ENCODE measurements at regions not wholly inside any gene's neighbourhood (a gene's known extent, or its start where the extent isn't known, plus 50 kb on each side); places are given as distances from the start of the nearest gene placed in this dataset.
"Not testable (repeated sequence)": the region's sequence is repeated elsewhere in the genome, so short reads cannot be mapped to it uniquely, and the experiment has no call there.

DNA sequence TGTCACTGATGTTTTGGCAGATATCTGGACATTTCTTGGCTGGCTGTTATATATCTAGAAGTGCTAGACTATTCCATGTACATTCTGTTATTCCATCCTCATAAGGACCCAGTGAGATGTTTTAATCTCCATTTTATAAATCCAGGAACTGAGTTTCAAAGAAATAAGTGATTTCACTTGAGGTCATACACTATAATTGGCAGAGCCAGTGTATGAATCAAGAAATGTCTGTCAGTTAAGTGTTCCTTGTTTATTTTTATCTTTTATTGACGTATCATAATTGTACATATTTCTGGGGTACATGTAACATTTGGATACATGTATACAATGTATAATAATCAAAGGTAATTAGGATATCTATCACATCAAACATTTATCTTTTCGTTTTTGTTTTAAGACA is 338.3 kb upstream of the KLF4 start:
- CTCF ChIA-PET, result no interaction called here
- Mint-ChIP-seq H3K36me3 (ENCODE audit: insufficient read depth, unreplicated experiment) (no peaks in the 10 kb centered on the region), H3K4me3 (ENCODE audit: low read depth, unreplicated experiment) (no peak overlapping the region), H3K27ac (ENCODE audit: unreplicated experiment) (no peak overlapping the region), H3K27me3 (ENCODE audit: unreplicated experiment) (no peaks in the 10 kb centered on the region), H3K9me3 (ENCODE audit: low read depth, unreplicated experiment) (no peaks in the 10 kb centered on the region), H3K4me1 (ENCODE audit: low read depth, unreplicated experiment) (no peaks in the 10 kb centered on the region)
- BruUV-seq (replicated peaks), result no TSS peak
- DNase-seq, result no peak
- TF ChIP-seq, protein P1, sequence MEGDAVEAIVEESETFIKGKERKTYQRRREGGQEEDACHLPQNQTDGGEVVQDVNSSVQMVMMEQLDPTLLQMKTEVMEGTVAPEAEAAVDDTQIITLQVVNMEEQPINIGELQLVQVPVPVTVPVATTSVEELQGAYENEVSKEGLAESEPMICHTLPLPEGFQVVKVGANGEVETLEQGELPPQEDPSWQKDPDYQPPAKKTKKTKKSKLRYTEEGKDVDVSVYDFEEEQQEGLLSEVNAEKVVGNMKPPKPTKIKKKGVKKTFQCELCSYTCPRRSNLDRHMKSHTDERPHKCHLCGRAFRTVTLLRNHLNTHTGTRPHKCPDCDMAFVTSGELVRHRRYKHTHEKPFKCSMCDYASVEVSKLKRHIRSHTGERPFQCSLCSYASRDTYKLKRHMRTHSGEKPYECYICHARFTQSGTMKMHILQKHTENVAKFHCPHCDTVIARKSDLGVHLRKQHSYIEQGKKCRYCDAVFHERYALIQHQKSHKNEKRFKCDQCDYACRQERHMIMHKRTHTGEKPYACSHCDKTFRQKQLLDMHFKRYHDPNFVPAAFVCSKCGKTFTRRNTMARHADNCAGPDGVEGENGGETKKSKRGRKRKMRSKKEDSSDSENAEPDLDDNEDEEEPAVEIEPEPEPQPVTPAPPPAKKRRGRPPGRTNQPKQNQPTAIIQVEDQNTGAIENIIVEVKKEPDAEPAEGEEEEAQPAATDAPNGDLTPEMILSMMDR (IDR thresholded peaks at IDR 0.05; ENCODE audit: unreplicated experiment), result no peak
- intact Hi-C loops (cut with micrococcal nuclease; ENCODE audit: unreplicated experiment), result no loop called here

DNA sequence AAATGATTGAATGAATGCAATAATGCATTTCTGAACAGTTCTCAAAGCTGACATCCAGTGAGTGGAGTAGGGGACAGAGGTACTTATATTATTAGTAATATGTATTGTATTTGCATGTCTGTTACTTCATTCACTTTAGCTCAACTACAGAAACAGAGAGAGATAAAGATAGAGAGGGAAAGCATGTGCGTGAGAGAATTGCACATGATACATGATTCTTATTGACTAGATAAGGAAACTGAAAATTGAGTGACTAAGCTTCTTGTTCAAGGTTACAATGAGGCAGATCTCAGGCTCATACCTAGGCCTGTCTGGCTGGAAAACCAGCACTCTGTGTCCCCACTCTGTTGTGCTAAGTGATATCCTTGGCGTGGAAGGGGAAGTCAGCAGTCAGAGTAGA is 337.7 kb upstream of the KLF4 start:
- H3K4me3 Mint-ChIP-seq (ENCODE audit: low read depth, unreplicated experiment), result no peak overlapping the region
- no peak overlapping the region for H3K27ac Mint-ChIP-seq (ENCODE audit: unreplicated experiment)
- no TSS peak for BruUV-seq (replicated peaks)
- intact Hi-C loops (cut with micrococcal nuclease; ENCODE audit: unreplicated experiment), result no loop called here
- H3K4me1 Mint-ChIP-seq (ENCODE audit: low read depth, unreplicated experiment), result no peaks in the 10 kb centered on the region
- no peaks in the 10 kb centered on the region for H3K27me3 Mint-ChIP-seq (ENCODE audit: unreplicated experiment)
- H3K36me3 Mint-ChIP-seq (ENCODE audit: insufficient read depth, unreplicated experiment), result no peaks in the 10 kb centered on the region
- no peaks in the 10 kb centered on the region for H3K9me3 Mint-ChIP-seq (ENCODE audit: low read depth, unreplicated experiment)
- TF ChIP-seq, protein P1 (IDR thresholded peaks at IDR 0.05; ENCODE audit: unreplicated experiment), result no peak
- DNase-seq, result no peak
- CTCF ChIA-PET, result no interaction called here

DNA sequence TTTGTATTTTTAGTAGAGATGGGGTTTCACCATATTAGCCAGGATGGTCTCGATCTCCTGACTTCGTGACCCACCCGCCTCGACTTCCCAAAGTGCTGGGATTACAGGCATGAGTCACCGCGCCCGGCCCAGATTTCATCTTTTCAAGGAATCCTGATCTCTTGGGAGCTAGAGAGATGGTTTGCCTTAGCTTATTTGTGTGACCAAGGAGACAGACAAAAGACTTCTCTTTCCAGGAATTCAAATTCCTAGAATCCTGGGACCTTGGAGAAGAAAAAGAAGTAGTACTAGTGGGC is 337.1 kb upstream of the KLF4 start:
- H3K27me3 Mint-ChIP-seq (ENCODE audit: unreplicated experiment); H3K27ac Mint-ChIP-seq (ENCODE audit: unreplicated experiment); CTCF ChIA-PET; DNase-seq; H3K4me1 Mint-ChIP-seq (ENCODE audit: low read depth, unreplicated experiment); H3K36me3 Mint-ChIP-seq (ENCODE audit: insufficient read depth, unreplicated experiment); intact Hi-C loops (cut with micrococcal nuclease; ENCODE audit: unreplicated experiment); H3K9me3 Mint-ChIP-seq (ENCODE audit: low read depth, unreplicated experiment); BruUV-seq (replicated peaks); H3K4me3 Mint-ChIP-seq (ENCODE audit: low read depth, unreplicated experiment): not testable (repeated sequence)

DNA sequence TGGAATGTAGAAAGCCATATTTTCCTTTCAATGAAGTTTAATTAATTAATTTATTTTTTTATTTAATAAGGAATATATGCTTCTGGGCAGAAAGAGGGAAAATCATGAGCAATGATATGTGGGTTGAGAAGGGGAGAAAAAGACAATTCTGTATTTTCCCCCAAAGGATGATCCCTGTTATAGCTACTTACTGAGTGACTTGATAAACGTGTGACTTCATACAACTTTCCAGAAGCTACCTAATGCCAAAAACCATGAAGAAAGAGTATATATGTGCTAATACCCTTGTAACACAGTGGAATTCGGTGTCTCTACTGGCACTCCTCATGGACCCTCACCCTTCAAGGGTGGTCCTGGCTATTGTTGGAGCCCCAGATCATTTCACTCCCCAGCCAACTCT is 335.0 kb upstream of the KLF4 start:
- no TSS peak for BruUV-seq (replicated peaks)
- CTCF ChIA-PET, result interaction anchor here (1.0 kb wide), 1 partner anchor 32 kb away, joined by 3 read pairs; no protein-coding TSS in a partner anchor
- DNase-seq, result no peak
- TF ChIP-seq, protein P1 (IDR thresholded peaks at IDR 0.05; ENCODE audit: unreplicated experiment), result no peak
- Mint-ChIP-seq H3K9me3 (ENCODE audit: low read depth, unreplicated experiment) (no peaks in the 10 kb centered on the region), H3K4me3 (ENCODE audit: low read depth, unreplicated experiment) (no peak overlapping the region), H3K36me3 (ENCODE audit: insufficient read depth, unreplicated experiment) (no peaks in the 10 kb centered on the region), H3K4me1 (ENCODE audit: low read depth, unreplicated experiment) (no peaks in the 10 kb centered on the region), H3K27ac (ENCODE audit: unreplicated experiment) (no peak overlapping the region), H3K27me3 (ENCODE audit: unreplicated experiment) (no peaks in the 10 kb centered on the region)
- intact Hi-C loops (cut with micrococcal nuclease; ENCODE audit: unreplicated experiment), result no loop called here

DNA sequence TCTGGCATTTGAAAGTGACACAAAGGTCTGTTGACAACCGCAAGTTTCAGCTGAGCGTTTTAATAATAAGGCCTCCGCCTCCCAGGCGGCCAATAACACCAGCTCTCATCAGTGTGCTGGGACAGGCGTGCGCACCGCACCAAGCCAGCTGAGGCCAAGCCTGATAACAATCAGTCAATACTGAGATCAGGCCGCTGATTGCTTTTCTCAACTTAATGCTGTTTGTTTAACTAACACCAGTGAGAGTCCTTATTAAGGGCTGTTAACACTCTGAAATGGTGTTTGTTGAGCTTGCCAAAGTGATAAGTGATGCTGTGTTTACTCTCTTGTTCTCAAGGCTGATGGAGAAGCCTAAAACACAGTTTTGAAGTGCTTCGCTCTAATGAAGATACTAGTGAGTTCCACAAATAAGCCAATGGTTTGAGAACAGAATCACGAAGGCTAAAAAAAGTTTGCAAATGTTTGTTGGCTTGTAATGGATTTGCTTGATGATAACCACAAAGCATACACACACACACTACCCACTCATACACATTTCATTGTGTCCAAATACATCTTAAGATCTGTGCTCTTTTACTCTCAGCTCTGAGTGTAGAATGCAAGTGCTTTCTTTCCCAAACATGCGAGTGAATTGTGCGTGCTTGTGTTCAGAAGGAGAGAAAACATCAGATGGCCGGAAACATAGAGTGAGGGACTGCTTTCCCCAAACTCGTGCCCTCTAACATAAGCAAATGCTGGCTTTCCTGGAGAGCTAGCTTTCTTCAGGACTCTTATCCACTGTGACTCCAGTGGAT is 330.4 kb upstream of the KLF4 start:
- BruUV-seq (replicated peaks), result no TSS peak
- CTCF ChIA-PET, result no interaction called here
- no peak overlapping the region for H3K27ac Mint-ChIP-seq (ENCODE audit: unreplicated experiment)
- no peaks in the 10 kb centered on the region for H3K36me3 Mint-ChIP-seq (ENCODE audit: insufficient read depth, unreplicated experiment)
- H3K4me3 Mint-ChIP-seq (ENCODE audit: low read depth, unreplicated experiment), result no peak overlapping the region
- intact Hi-C loops (cut with micrococcal nuclease; ENCODE audit: unreplicated experiment), result no loop called here
- TF ChIP-seq, protein P1 (IDR thresholded peaks at IDR 0.05; ENCODE audit: unreplicated experiment), result no peak
- no peak for DNase-seq
- no peaks in the 10 kb centered on the region for H3K9me3 Mint-ChIP-seq (ENCODE audit: low read depth, unreplicated experiment)
- no peaks in the 10 kb centered on the region for H3K27me3 Mint-ChIP-seq (ENCODE audit: unreplicated experiment)
- no peaks in the 10 kb centered on the region for H3K4me1 Mint-ChIP-seq (ENCODE audit: low read depth, unreplicated experiment)

DNA sequence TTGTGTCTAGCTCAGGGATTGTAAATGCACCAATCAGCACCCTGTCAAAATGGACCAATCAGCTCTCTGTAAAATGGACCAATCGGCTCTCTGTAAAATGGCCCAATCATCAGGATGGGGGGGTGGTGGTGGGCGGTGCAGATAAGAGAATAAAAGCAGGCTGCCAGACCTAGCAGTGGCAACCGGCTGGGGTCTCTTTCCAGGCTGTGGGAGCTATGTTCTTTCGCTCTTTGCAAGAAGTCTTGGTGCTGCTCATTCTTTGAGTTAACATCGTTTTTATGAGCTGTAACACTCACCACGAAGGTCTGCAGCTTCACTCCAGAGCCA is 328.9 kb upstream of the KLF4 start:
- H3K4me3 Mint-ChIP-seq (ENCODE audit: low read depth, unreplicated experiment); H3K4me1 Mint-ChIP-seq (ENCODE audit: low read depth, unreplicated experiment); H3K27ac Mint-ChIP-seq (ENCODE audit: unreplicated experiment); H3K27me3 Mint-ChIP-seq (ENCODE audit: unreplicated experiment); DNase-seq; BruUV-seq (replicated peaks); H3K9me3 Mint-ChIP-seq (ENCODE audit: low read depth, unreplicated experiment); H3K36me3 Mint-ChIP-seq (ENCODE audit: insufficient read depth, unreplicated experiment); intact Hi-C loops (cut with micrococcal nuclease; ENCODE audit: unreplicated experiment): not testable (repeated sequence)
- CTCF ChIA-PET, result interaction anchor here (0.6 to 0.7 kb wide), 2 partner anchors 17 to 25 kb away, joined by 3 to 4 read pairs; no protein-coding TSS in a partner anchor

DNA sequence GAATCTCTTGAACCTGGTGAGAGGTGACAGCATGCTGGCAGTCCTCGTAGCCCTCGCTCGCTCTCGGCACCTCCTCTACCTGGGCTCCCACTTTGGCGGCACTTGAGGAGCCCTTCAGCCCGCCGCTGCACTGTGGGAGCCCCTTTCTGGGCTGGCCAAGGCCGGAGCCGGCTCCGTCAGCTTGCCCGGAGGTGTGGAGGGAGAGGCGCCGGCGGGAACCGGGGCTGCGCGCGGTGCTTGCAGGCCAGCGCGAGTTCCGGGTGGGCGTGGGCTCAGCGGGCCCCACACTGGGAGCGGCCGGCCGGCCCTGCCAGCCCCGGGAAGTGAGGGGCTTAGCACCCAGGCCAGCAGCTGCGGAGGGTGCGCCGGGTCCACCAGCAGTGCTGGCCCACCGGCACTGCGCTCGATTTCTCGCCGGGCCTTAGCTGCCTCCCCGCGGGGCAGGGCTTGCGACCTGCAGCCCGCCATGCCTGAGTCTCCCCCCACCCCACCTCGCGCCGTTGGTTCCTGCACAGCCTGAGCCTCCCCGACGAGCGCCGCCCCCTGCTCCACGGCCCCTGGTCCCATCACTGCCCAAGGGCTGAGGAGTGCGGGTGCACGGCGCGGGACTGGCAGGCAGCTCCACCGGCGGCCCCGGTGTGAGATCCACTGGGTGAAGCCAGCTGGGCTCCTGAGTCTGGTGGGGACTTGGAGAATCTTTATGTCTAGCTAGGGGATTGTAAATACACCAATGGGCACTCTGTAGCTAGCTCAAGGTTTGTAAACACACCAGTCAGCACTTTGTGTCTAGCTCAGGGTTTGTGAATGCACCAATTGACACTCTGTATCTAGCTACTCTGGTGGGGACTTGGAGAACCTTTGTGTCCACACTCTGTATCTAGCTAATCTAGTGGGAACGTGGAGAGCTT is 328.3 kb upstream of the KLF4 start:
- H3K27ac Mint-ChIP-seq (ENCODE audit: unreplicated experiment); H3K4me3 Mint-ChIP-seq (ENCODE audit: low read depth, unreplicated experiment); intact Hi-C loops (cut with micrococcal nuclease; ENCODE audit: unreplicated experiment); H3K9me3 Mint-ChIP-seq (ENCODE audit: low read depth, unreplicated experiment); H3K4me1 Mint-ChIP-seq (ENCODE audit: low read depth, unreplicated experiment); CTCF ChIA-PET; DNase-seq; BruUV-seq (replicated peaks); H3K27me3 Mint-ChIP-seq (ENCODE audit: unreplicated experiment); H3K36me3 Mint-ChIP-seq (ENCODE audit: insufficient read depth, unreplicated experiment): not testable (repeated sequence)
